Epithelial cell of esophagus (primary cell): ENCODE measurements at regions not wholly inside any gene's neighbourhood (a gene's known extent, or its start where the extent isn't known, plus 50 kb on each side); places are given as distances from the start of the nearest gene placed in this dataset.

Experiments
- DNase-seq: peaks from one replicate; pipeline ENCODE4 v3.0.0; 2010; ENCODE audit warnings: low read depth
- H3K4me3 ChIP-seq: 2 replicates; pipeline ENCODE4 v1.5.1; 2011; ENCODE audit warnings: mild to moderate bottlenecking, low read length, control low read depth
- TF ChIP-seq, protein P1 (sequence below): IDR thresholded peaks from 2 replicates; pipeline ENCODE4 v1.5.1; 2011; ENCODE audit warnings: low read depth, mild to moderate bottlenecking, low read length, control low read depth, inconsistent platforms; ENCODE audit not compliant: insufficient read depth; ENCODE audit errors: missing control alignments

GRCh38 chr15:97502038-97502437 lies 458.5 kb upstream of the ARRDC4 start:
- TF ChIP-seq, protein P1, sequence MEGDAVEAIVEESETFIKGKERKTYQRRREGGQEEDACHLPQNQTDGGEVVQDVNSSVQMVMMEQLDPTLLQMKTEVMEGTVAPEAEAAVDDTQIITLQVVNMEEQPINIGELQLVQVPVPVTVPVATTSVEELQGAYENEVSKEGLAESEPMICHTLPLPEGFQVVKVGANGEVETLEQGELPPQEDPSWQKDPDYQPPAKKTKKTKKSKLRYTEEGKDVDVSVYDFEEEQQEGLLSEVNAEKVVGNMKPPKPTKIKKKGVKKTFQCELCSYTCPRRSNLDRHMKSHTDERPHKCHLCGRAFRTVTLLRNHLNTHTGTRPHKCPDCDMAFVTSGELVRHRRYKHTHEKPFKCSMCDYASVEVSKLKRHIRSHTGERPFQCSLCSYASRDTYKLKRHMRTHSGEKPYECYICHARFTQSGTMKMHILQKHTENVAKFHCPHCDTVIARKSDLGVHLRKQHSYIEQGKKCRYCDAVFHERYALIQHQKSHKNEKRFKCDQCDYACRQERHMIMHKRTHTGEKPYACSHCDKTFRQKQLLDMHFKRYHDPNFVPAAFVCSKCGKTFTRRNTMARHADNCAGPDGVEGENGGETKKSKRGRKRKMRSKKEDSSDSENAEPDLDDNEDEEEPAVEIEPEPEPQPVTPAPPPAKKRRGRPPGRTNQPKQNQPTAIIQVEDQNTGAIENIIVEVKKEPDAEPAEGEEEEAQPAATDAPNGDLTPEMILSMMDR: no peak
- peak; percentile 82 for DNase-seq

GRCh38 chr15:97504031-97504792 lies 456.3 kb upstream of the ARRDC4 start:
- TF ChIP-seq, protein P1: no peak
- DNase-seq: peak; percentile 92
- no peak overlapping the region for H3K4me3 ChIP-seq

More at GRCh38 chr15:97502038-97502437, 458.5 kb upstream of the ARRDC4 start:
- H3K4me3 ChIP-seq: no peak overlapping the region

DNA sequence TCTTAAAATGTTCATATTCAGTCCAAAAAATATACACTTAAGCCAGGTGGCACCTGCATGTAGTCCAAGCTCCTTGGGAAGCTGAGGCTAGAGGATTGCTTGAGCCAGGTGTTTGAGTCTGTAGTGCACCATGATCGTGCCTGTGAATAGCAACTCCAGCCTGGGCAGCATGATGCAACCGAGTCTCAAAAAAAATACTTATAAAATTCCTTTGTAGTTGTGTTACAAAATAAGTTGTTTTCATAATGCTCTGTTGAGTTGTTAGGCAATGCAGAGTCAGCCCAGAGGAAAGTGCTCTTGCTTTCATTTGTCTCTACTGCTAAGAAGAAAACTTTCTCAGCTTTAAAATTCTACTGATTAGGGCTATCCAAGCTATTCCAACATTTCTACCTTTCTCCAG lies 442.8 kb upstream of the ARRDC4 start:
- TF ChIP-seq, protein P1: no peak
- DNase-seq: peak; percentile 13
- no peak overlapping the region for H3K4me3 ChIP-seq

- no peak for DNase-seq
- TF ChIP-seq, protein P1: no peak
- no peak overlapping the region for H3K4me3 ChIP-seq
Measured at GRCh38 chr15:97520689-97521088, 439.8 kb upstream of the ARRDC4 start.

GRCh38 chr15:97521381-97522285 lies 438.9 kb upstream of the ARRDC4 start:
- no peak overlapping the region for H3K4me3 ChIP-seq
- DNase-seq: peak; percentile 20
- TF ChIP-seq, protein P1: no peak

GRCh38 chr15:97522347-97522746 lies 438.2 kb upstream of the ARRDC4 start:
- TF ChIP-seq, protein P1: no peak
- no peak for DNase-seq
- no peak overlapping the region for H3K4me3 ChIP-seq
